Astrocyte (in vitro differentiated cells and primary cell): ENCODE measurements at regions not wholly inside any gene's neighbourhood (a gene's known extent, or its start where the extent isn't known, plus 50 kb on each side); places are given as distances from the start of the nearest gene placed in this dataset.
"Not testable (repeated sequence)": the region's sequence is repeated elsewhere in the genome, so short reads cannot be mapped to it uniquely, and the experiment has no call there.

Experiments
- EZH2 ChIP-seq: IDR thresholded peaks from 2 replicates; pipeline ENCODE4 v1.6.1; 2012; ENCODE audit warnings: mild to moderate bottlenecking, low read length, inconsistent platforms; ENCODE audit not compliant: insufficient read depth
- TF ChIP-seq, protein P1 (sequence below): IDR thresholded peaks from 2 replicates; pipeline ENCODE4 v1.5.1; 2011; ENCODE audit warnings: low read depth, mild to moderate bottlenecking, inconsistent platforms, low read length, moderate library complexity; ENCODE audit not compliant: insufficient read depth

DNA sequence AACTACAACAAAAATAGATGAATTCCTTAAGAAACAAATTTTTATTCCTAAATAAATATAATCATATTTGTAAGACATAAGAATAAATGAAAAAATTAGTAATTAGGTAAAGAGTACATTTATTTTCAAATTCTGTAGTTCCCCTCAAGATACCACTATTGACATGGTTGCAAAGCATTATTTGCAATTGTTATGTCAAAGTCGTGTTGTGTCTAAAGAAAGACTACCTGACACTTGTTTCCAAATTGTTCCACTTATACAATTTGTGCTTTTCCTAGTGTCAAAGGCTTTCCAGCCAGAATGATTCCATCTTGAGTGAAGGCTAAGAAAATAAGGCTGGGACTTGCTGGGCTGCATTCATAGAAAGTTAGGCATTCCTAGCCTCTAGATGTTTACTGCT, 278.4 kb downstream of the SPATA31A6 start:
- TF ChIP-seq, protein P1, sequence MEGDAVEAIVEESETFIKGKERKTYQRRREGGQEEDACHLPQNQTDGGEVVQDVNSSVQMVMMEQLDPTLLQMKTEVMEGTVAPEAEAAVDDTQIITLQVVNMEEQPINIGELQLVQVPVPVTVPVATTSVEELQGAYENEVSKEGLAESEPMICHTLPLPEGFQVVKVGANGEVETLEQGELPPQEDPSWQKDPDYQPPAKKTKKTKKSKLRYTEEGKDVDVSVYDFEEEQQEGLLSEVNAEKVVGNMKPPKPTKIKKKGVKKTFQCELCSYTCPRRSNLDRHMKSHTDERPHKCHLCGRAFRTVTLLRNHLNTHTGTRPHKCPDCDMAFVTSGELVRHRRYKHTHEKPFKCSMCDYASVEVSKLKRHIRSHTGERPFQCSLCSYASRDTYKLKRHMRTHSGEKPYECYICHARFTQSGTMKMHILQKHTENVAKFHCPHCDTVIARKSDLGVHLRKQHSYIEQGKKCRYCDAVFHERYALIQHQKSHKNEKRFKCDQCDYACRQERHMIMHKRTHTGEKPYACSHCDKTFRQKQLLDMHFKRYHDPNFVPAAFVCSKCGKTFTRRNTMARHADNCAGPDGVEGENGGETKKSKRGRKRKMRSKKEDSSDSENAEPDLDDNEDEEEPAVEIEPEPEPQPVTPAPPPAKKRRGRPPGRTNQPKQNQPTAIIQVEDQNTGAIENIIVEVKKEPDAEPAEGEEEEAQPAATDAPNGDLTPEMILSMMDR: not testable (repeated sequence)
- not testable (repeated sequence) for TF ChIP-seq EZH2
